GM23338 (cell line): ENCODE measurements at regions not wholly inside any gene's neighbourhood (a gene's known extent, or its start where the extent isn't known, plus 50 kb on each side); places are given as distances from the start of the nearest gene placed in this dataset.

Source experiments
- ATAC-seq: fragments of 200-7000 bp; cut with Tn5 transposase; 3 replicates; pipeline ENCODE4 v1.9.1; 2020
- DNase-seq: peaks from one replicate; pipeline ENCODE4 v3.0.0-alpha.2; 2015; ENCODE audit warnings: low spot score
- H2AFZ ChIP-seq: fragments of 200-600 bp; sonication (generic); 2 replicates; pipeline ENCODE4 v1.8.0; 2016; ENCODE audit warnings: antibody characterized with exemption, mild to moderate bottlenecking, moderate library complexity
- H3F3A ChIP-seq: fragments of 200-600 bp; sonication (generic); replicated peaks from 2 replicates; pipeline ENCODE4 v1.8.0; 2017; ENCODE audit warnings: antibody characterized with exemption, mixed run types, low read depth
- H3K27ac ChIP-seq: fragments of 200-600 bp; sonication (generic); 2 replicates; pipeline ENCODE4 v1.6.1; 2016; ENCODE audit warnings: low read depth
- H3K27me3 ChIP-seq: fragments of 200-600 bp; sonication (generic); 2 replicates; pipeline ENCODE4 v1.8.0; 2016; ENCODE audit warnings: mild to moderate bottlenecking, mixed run types, moderate library complexity; ENCODE audit not compliant: insufficient read depth
- H3K36me3 ChIP-seq: fragments of 200-600 bp; sonication (generic); 2 replicates; pipeline ENCODE4 v1.8.0; 2016; ENCODE audit warnings: mild to moderate bottlenecking; ENCODE audit not compliant: insufficient read depth
- H3K4me1 ChIP-seq: fragments of 200-600 bp; sonication (generic); 2 replicates; pipeline ENCODE4 v1.8.0; 2016; ENCODE audit warnings: mild to moderate bottlenecking, moderate library complexity; ENCODE audit not compliant: insufficient read depth
- H3K4me2 ChIP-seq: fragments of 200-600 bp; sonication (generic); 2 replicates; pipeline ENCODE4 v1.7.1; 2017; ENCODE audit warnings: mixed run types
- H3K4me3 ChIP-seq: fragments of 200-600 bp; sonication (generic); 2 replicates; pipeline ENCODE4 v1.6.1; 2016; ENCODE audit warnings: mixed run types
- H3K79me2 ChIP-seq: fragments of 200-600 bp; sonication (generic); replicated peaks from 2 replicates; pipeline ENCODE4 v1.8.0; 2017; ENCODE audit warnings: mild to moderate bottlenecking; ENCODE audit not compliant: insufficient read depth
- H3K9me2 ChIP-seq: fragments of 200-600 bp; sonication (generic); 2 replicates; pipeline ENCODE4 v1.8.0; 2017; ENCODE audit not compliant: insufficient read depth
- H4K20me1 ChIP-seq: fragments of 200-600 bp; sonication (generic); replicated peaks from 2 replicates; pipeline ENCODE4 v1.8.0; 2017; ENCODE audit warnings: mild to moderate bottlenecking; ENCODE audit not compliant: insufficient read depth
- H3K27ac Mint-ChIP-seq: 2 replicates; pipeline ENCODE4 v1.8.0; 2020; ENCODE audit warnings: inconsistent platforms, mild to moderate bottlenecking, moderate library complexity, mixed read lengths
- H3K27me3 Mint-ChIP-seq: 3 replicates; pipeline ENCODE4 v1.8.0; 2022; ENCODE audit warnings: low read depth, mild to moderate bottlenecking, moderate library complexity, mixed read lengths, inconsistent platforms; ENCODE audit not compliant: insufficient read depth, poor library complexity
- H3K36me3 Mint-ChIP-seq: 3 replicates; pipeline ENCODE4 v1.8.0; 2021; ENCODE audit warnings: low read depth, mild to moderate bottlenecking, inconsistent platforms, moderate library complexity, mixed read lengths
- H3K4me1 Mint-ChIP-seq: 3 replicates; pipeline ENCODE4 v1.8.0; 2020; ENCODE audit warnings: mild to moderate bottlenecking, inconsistent platforms, mixed read lengths
- H3K4me3 Mint-ChIP-seq: 3 replicates; pipeline ENCODE4 v1.8.0; 2021; ENCODE audit warnings: moderate library complexity, mild to moderate bottlenecking, inconsistent platforms, mixed read lengths
- H3K9me3 Mint-ChIP-seq: 3 replicates; pipeline ENCODE4 v1.8.0; 2020; ENCODE audit warnings: moderate library complexity, mild to moderate bottlenecking, inconsistent platforms, mixed read lengths
- CREB1 ChIP-seq: fragments of 250-450 bp; sonication (Bioruptor Pico); IDR thresholded peaks from 2 replicates; pipeline ENCODE4 v1.5.0; 2020; ENCODE audit warnings: low read depth, mild to moderate bottlenecking, moderate library complexity
- EZH2 ChIP-seq: fragments of 200-600 bp; sonication (generic); IDR thresholded peaks from one replicate; pipeline ENCODE4 v1.8.0; 2017; ENCODE audit warnings: antibody characterized with exemption, mild to moderate bottlenecking, low read depth; ENCODE audit not compliant: unreplicated experiment
- EZH2phosphoT487 ChIP-seq: fragments of 200-600 bp; sonication (generic); IDR thresholded peaks from one replicate; pipeline ENCODE4 v1.8.1; 2018; ENCODE audit warnings: antibody characterized with exemption; ENCODE audit not compliant: unreplicated experiment
- JUNB ChIP-seq: IDR thresholded peaks from one replicate; pipeline ENCODE4 v1.6.1; 2016; ENCODE audit warnings: antibody characterized with exemption; ENCODE audit not compliant: unreplicated experiment
- STAT1 ChIP-seq: IDR thresholded peaks from one replicate; pipeline ENCODE4 v1.6.1; 2016; ENCODE audit warnings: antibody characterized with exemption; ENCODE audit not compliant: unreplicated experiment
- ZNF114 ChIP-seq: fragments of 250-450 bp; sonication (Bioruptor Pico); IDR thresholded peaks from 2 replicates; pipeline ENCODE4 v1.5.0; 2020; ENCODE audit warnings: mild to moderate bottlenecking, moderate library complexity
- ZNF331 ChIP-seq: fragments of 250-450 bp; sonication (Bioruptor Pico); IDR thresholded peaks from 2 replicates; pipeline ENCODE4 v1.5.0; 2020; ENCODE audit warnings: low read depth, mild to moderate bottlenecking, moderate library complexity
- TF ChIP-seq, protein P1 (sequence below): fragments of 250-450 bp; sonication (Bioruptor Pico); IDR thresholded peaks from 2 replicates; pipeline ENCODE4 v1.5.0; 2020; ENCODE audit warnings: mild to moderate bottlenecking, moderate library complexity
- TF ChIP-seq, protein P2 (sequence below): IDR thresholded peaks from 2 replicates; pipeline ENCODE4 v1.6.1; 2016; ENCODE audit warnings: antibody characterized with exemption
- TF ChIP-seq, protein P3 (sequence below): IDR thresholded peaks from one replicate; pipeline ENCODE4 v1.6.1; 2018; ENCODE audit warnings: antibody characterized with exemption; ENCODE audit not compliant: unreplicated experiment
- TF ChIP-seq, protein P4 (sequence below), 2 experiments: fragments of 200-600 bp in 1 of 2; sonication (generic) in 1 of 2; conservative IDR thresholded peaks; 2 replicates each; pipeline versions ENCODE4 v1.5.1 to v1.6.1; 2016 to 2017; ENCODE audit warnings: antibody characterized with exemption in 2 of 2, low read depth in 2 of 2, mild to moderate bottlenecking in 2 of 2, moderate library complexity in 1 of 2

DNA sequence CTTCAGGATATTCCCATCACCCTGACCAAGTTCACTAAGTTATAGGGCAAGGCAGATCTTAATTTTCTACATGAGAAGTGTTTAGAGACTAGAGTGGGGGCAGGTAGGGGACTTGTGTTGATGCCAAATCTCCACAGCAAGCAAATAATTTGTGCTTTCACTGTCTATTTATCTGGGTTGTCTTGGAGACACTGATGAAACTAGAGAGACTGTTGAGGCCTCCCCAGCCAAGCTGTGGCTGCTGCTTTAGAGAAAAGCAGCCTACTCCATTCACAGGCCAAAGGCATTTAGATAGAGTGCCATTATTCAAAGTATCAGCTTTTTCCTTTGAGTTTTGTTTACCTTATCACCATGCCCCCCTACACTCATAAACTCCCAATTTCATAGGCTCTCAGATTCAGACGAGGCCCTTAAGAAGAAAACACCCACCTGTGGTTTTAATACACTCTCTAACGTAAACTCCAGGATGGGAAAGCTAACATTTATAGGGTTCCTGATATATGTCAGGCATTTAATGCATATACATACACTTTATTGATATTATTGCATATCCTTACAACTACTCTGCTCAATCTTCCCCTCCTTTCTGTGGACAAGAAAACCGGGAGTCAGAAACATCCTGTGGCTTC lies 130.4 kb upstream of the FOXB1 start (continued):
- TF ChIP-seq, protein P1, sequence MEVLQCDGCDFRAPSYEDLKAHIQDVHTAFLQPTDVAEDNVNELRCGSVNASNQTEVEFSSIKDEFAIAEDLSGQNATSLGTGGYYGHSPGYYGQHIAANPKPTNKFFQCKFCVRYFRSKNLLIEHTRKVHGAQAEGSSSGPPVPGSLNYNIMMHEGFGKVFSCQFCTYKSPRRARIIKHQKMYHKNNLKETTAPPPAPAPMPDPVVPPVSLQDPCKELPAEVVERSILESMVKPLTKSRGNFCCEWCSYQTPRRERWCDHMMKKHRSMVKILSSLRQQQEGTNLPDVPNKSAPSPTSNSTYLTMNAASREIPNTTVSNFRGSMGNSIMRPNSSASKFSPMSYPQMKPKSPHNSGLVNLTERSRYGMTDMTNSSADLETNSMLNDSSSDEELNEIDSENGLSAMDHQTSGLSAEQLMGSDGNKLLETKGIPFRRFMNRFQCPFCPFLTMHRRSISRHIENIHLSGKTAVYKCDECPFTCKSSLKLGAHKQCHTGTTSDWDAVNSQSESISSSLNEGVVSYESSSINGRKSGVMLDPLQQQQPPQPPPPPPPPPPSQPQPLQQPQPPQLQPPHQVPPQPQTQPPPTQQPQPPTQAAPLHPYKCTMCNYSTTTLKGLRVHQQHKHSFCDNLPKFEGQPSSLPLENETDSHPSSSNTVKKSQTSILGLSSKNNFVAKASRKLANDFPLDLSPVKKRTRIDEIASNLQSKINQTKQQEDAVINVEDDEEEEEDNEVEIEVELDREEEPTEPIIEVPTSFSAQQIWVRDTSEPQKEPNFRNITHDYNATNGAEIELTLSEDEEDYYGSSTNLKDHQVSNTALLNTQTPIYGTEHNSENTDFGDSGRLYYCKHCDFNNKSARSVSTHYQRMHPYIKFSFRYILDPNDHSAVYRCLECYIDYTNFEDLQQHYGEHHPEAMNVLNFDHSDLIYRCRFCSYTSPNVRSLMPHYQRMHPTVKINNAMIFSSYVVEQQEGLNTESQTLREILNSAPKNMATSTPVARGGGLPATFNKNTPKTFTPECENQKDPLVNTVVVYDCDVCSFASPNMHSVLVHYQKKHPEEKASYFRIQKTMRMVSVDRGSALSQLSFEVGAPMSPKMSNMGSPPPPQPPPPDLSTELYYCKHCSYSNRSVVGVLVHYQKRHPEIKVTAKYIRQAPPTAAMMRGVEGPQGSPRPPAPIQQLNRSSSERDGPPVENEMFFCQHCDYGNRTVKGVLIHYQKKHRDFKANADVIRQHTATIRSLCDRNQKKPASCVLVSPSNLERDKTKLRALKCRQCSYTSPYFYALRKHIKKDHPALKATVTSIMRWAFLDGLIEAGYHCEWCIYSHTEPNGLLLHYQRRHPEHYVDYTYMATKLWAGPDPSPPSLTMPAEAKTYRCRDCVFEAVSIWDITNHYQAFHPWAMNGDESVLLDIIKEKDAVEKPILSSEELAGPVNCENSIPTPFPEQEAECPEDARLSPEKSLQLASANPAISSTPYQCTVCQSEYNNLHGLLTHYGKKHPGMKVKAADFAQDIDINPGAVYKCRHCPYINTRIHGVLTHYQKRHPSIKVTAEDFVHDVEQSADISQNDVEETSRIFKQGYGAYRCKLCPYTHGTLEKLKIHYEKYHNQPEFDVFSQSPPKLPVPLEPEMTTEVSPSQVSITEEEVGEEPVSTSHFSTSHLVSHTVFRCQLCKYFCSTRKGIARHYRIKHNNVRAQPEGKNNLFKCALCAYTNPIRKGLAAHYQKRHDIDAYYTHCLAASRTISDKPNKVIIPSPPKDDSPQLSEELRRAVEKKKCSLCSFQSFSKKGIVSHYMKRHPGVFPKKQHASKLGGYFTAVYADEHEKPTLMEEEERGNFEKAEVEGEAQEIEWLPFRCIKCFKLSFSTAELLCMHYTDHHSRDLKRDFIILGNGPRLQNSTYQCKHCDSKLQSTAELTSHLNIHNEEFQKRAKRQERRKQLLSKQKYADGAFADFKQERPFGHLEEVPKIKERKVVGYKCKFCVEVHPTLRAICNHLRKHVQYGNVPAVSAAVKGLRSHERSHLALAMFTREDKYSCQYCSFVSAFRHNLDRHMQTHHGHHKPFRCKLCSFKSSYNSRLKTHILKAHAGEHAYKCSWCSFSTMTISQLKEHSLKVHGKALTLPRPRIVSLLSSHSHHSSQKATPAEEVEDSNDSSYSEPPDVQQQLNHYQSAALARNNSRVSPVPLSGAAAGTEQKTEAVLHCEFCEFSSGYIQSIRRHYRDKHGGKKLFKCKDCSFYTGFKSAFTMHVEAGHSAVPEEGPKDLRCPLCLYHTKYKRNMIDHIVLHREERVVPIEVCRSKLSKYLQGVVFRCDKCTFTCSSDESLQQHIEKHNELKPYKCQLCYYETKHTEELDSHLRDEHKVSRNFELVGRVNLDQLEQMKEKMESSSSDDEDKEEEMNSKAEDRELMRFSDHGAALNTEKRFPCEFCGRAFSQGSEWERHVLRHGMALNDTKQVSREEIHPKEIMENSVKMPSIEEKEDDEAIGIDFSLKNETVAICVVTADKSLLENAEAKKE (CRISPR knock-in tag), result no peak
- TF ChIP-seq STAT1, result no peak

DNA sequence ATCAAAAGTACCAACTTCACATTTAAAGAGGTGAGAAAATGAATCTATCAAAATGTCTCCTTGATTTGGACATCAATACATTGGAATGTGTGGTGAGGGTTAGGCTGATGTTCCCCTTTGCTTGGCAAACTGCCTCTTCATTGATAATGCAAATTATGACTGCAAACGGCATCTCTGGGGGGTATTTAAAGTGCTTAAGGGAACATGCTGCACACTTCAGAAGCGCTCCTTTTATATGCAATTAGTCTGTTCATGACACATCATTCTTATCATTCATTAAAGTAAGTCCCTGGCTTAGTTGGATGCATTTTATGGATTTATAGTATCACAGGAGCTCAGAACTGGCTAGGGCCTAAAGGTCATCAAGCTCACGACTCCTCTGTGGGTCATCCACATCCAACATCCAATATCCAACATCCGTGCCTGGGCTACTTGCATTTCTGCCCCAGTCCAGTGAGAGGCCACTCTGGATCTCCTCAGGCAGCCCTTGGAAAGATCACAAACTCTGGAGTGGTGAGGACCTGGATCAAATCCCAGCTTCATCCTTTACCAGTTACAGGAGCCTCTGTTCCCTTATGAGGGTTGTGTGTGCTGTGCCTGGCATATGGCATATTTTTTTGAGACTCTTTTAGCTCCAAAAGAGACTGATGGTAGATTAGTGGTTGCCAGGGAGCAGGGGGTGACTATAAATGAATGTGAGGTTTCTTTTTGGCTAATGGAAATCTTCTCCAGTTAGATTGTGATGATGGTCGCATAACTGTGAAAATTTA lies 136.8 kb upstream of the FOXB1 start:
- Histone ChIP-seq H2AFZ (0 out of 2 replicates have a peak overlapping the region, but pooled peaks have one; percentile 7), H4K20me1 (no peaks in the 10 kb centered on the region), H3K4me2 (no peak overlapping the region), H3K36me3 (no peaks in the 10 kb centered on the region), H3K4me1 (no peaks in the 10 kb centered on the region), H3K4me3 (no peak overlapping the region), H3K27ac (no peak overlapping the region), H3K9me2 (no peaks in the 10 kb centered on the region), H3K27me3 (no peaks in the 10 kb centered on the region), H3F3A (no peaks in the 10 kb centered on the region), H3K79me2 (no peaks in the 10 kb centered on the region)
- ATAC-seq (no peak), DNase-seq (no peak)
- H3K9me3 Mint-ChIP-seq, result no peaks in the 10 kb centered on the region; the same call in 2 of the 3 replicates
- H3K27ac Mint-ChIP-seq, result no peak overlapping the region
- no peak overlapping the region for H3K4me3 Mint-ChIP-seq
- no peaks in the 10 kb centered on the region for H3K27me3 Mint-ChIP-seq
- no peaks in the 10 kb centered on the region for H3K36me3 Mint-ChIP-seq
- peaks cover 11% of the 10 kb centered on the region; the same call in 2 of the 3 replicates for H3K4me1 Mint-ChIP-seq
- TF ChIP-seq CREB1 (no peak), EZH2phosphoT487 (no peak), EZH2 (no peak), STAT1 (no peak), JUNB (no peak), ZNF331 (no peak), ZNF114 (CRISPR knock-in tag) (no peak)
- TF ChIP-seq, protein P2, sequence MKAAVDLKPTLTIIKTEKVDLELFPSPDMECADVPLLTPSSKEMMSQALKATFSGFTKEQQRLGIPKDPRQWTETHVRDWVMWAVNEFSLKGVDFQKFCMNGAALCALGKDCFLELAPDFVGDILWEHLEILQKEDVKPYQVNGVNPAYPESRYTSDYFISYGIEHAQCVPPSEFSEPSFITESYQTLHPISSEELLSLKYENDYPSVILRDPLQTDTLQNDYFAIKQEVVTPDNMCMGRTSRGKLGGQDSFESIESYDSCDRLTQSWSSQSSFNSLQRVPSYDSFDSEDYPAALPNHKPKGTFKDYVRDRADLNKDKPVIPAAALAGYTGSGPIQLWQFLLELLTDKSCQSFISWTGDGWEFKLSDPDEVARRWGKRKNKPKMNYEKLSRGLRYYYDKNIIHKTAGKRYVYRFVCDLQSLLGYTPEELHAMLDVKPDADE, result no peak
- TF ChIP-seq, protein P3, sequence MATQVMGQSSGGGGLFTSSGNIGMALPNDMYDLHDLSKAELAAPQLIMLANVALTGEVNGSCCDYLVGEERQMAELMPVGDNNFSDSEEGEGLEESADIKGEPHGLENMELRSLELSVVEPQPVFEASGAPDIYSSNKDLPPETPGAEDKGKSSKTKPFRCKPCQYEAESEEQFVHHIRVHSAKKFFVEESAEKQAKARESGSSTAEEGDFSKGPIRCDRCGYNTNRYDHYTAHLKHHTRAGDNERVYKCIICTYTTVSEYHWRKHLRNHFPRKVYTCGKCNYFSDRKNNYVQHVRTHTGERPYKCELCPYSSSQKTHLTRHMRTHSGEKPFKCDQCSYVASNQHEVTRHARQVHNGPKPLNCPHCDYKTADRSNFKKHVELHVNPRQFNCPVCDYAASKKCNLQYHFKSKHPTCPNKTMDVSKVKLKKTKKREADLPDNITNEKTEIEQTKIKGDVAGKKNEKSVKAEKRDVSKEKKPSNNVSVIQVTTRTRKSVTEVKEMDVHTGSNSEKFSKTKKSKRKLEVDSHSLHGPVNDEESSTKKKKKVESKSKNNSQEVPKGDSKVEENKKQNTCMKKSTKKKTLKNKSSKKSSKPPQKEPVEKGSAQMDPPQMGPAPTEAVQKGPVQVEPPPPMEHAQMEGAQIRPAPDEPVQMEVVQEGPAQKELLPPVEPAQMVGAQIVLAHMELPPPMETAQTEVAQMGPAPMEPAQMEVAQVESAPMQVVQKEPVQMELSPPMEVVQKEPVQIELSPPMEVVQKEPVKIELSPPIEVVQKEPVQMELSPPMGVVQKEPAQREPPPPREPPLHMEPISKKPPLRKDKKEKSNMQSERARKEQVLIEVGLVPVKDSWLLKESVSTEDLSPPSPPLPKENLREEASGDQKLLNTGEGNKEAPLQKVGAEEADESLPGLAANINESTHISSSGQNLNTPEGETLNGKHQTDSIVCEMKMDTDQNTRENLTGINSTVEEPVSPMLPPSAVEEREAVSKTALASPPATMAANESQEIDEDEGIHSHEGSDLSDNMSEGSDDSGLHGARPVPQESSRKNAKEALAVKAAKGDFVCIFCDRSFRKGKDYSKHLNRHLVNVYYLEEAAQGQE, result no peak
- TF ChIP-seq, protein P4, sequence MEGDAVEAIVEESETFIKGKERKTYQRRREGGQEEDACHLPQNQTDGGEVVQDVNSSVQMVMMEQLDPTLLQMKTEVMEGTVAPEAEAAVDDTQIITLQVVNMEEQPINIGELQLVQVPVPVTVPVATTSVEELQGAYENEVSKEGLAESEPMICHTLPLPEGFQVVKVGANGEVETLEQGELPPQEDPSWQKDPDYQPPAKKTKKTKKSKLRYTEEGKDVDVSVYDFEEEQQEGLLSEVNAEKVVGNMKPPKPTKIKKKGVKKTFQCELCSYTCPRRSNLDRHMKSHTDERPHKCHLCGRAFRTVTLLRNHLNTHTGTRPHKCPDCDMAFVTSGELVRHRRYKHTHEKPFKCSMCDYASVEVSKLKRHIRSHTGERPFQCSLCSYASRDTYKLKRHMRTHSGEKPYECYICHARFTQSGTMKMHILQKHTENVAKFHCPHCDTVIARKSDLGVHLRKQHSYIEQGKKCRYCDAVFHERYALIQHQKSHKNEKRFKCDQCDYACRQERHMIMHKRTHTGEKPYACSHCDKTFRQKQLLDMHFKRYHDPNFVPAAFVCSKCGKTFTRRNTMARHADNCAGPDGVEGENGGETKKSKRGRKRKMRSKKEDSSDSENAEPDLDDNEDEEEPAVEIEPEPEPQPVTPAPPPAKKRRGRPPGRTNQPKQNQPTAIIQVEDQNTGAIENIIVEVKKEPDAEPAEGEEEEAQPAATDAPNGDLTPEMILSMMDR (conservative IDR thresholded peaks at IDR 0.05; ENCODE audit: low read depth in 2 of 2), result no peak
